Mesendoderm (in vitro differentiated cells): ENCODE measurements at regions not wholly inside any gene's neighbourhood (a gene's known extent, or its start where the extent isn't known, plus 50 kb on each side); places are given as distances from the start of the nearest gene placed in this dataset.

Experiments used
- DNase-seq: peaks from one replicate; pipeline ENCODE4 v3.0.0; 2013
- H2AK5ac ChIP-seq: 2 replicates; pipeline ENCODE4 v1.6.1; 2013; ENCODE audit warnings: low read length, inconsistent platforms
- H2BK120ac ChIP-seq: 2 replicates; pipeline ENCODE4 v1.6.1; 2013; ENCODE audit warnings: low read depth, mild to moderate bottlenecking, low read length, moderate library complexity, mixed read lengths
- H2BK15ac ChIP-seq: replicated peaks from 2 replicates; pipeline ENCODE4 v1.6.1; 2013; ENCODE audit warnings: low read depth, mild to moderate bottlenecking, moderate library complexity
- H2BK5ac ChIP-seq: 2 replicates; pipeline ENCODE4 v1.6.1; 2013; ENCODE audit warnings: low read length, inconsistent platforms
- H3K18ac ChIP-seq: 2 replicates; pipeline ENCODE4 v1.6.1; 2013; ENCODE audit warnings: mild to moderate bottlenecking, low read length, mixed read lengths
- H3K23ac ChIP-seq: one replicate; pipeline ENCODE4 v1.6.1; 2013; ENCODE audit warnings: low read length
- H3K27ac ChIP-seq: 2 replicates; pipeline ENCODE4 v1.5.1; 2013; ENCODE audit warnings: low read depth, mild to moderate bottlenecking, inconsistent platforms, low read length, moderate library complexity
- H3K27me3 ChIP-seq: 2 replicates; pipeline ENCODE4 v1.6.1; 2013; ENCODE audit warnings: low read length, control low read depth, mild to moderate bottlenecking, inconsistent platforms; ENCODE audit not compliant: insufficient read depth, poor library complexity
- H3K36me3 ChIP-seq: 2 replicates; pipeline ENCODE4 v1.6.1; 2013; ENCODE audit warnings: low read length, inconsistent platforms; ENCODE audit not compliant: control insufficient read depth, insufficient read depth
- H3K4ac ChIP-seq: one replicate; pipeline ENCODE4 v1.6.1; 2013; ENCODE audit warnings: low read depth, mild to moderate bottlenecking, low read length, moderate library complexity
- H3K4me1 ChIP-seq: 2 replicates; pipeline ENCODE4 v1.6.1; 2013; ENCODE audit warnings: low read depth, low read length, inconsistent platforms; ENCODE audit not compliant: control insufficient read depth
- H3K4me2 ChIP-seq: 2 replicates; pipeline ENCODE4 v1.6.1; 2013; ENCODE audit warnings: low read length
- H3K4me3 ChIP-seq: 2 replicates; pipeline ENCODE4 v1.5.1; 2013; ENCODE audit warnings: mild to moderate bottlenecking, low read length
- H3K56ac ChIP-seq: one replicate; pipeline ENCODE4 v1.6.1; 2013; ENCODE audit warnings: low read length
- H3K79me1 ChIP-seq: 2 replicates; pipeline ENCODE4 v1.6.1; 2013; ENCODE audit warnings: low read length, inconsistent platforms
- H3K79me2 ChIP-seq: 2 replicates; pipeline ENCODE4 v1.6.1; 2013; ENCODE audit warnings: mild to moderate bottlenecking, low read length; ENCODE audit not compliant: control insufficient read depth, insufficient read depth
- H3K9ac ChIP-seq: 2 replicates; pipeline ENCODE4 v1.6.1; 2013; ENCODE audit warnings: low read length, inconsistent platforms
- H4K5ac ChIP-seq: one replicate; pipeline ENCODE4 v1.6.1; 2013; ENCODE audit warnings: low read length
- H4K8ac ChIP-seq: one replicate; pipeline ENCODE4 v1.6.1; 2013; ENCODE audit warnings: low read depth, mild to moderate bottlenecking, control low read depth, low read length, moderate library complexity
- WGBS: extraction: QIAGEN DNeasy Blood & Tissue Kit; methylation state at CpG from one replicate; pipeline ENCODE4 v1.1.7; 2013; ENCODE audit warnings: low lambda C conversion rate, missing lambda C conversion rate; ENCODE audit not compliant: insufficient coverage; ENCODE audit errors: extremely low coverage; 5-methylcytosine and 5-hydroxymethylcytosine counted together

GRCh38 chr5:156009583-156009982 is 317.4 kb upstream of the SGCD start:
- Histone ChIP-seq H3K23ac (no peak overlapping the region), H4K8ac (no peak overlapping the region), H3K4me2 (no peak overlapping the region), H3K36me3 (no peaks in the 10 kb centered on the region), H3K27me3 (no peaks in the 10 kb centered on the region), H2AK5ac (no peak overlapping the region), H2BK15ac (no peak overlapping the region), H2BK5ac (no peak overlapping the region), H2BK120ac (no peak overlapping the region), H3K79me1 (no peaks in the 10 kb centered on the region), H3K79me2 (no peaks in the 10 kb centered on the region), H3K9ac (no peak overlapping the region), H3K4me1 (no peaks in the 10 kb centered on the region), H3K4ac (no peak overlapping the region), H3K4me3 (no peak overlapping the region), H3K27ac (no peak overlapping the region), H3K18ac (no peak overlapping the region), H3K56ac (no peak overlapping the region), H4K5ac (no peak overlapping the region)
- WGBS, result no CpG with 5 or more reads among the region's 5 CpGs
- no peak for DNase-seq

- no peak for DNase-seq
- Histone ChIP-seq H4K5ac (no peak overlapping the region), H2BK15ac (no peak overlapping the region), H2BK5ac (no peak overlapping the region), H3K36me3 (no peaks in the 10 kb centered on the region), H2AK5ac (no peak overlapping the region), H3K56ac (no peak overlapping the region), H3K4ac (no peak overlapping the region), H3K79me2 (no peaks in the 10 kb centered on the region), H3K18ac (no peak overlapping the region), H4K8ac (no peak overlapping the region), H3K23ac (no peak overlapping the region), H3K9ac (no peak overlapping the region), H3K4me2 (no peak overlapping the region), H3K79me1 (no peaks in the 10 kb centered on the region), H3K27ac (no peak overlapping the region), H3K4me1 (no peaks in the 10 kb centered on the region), H2BK120ac (no peak overlapping the region), H3K27me3 (no peaks in the 10 kb centered on the region), H3K4me3 (no peak overlapping the region)
- no CpG with 5 or more reads among the region's 1 CpG for WGBS
Observed at GRCh38 chr5:156015137-156015536, 311.8 kb upstream of the SGCD start.

- DNase-seq, result no peak
- no CpG with 5 or more reads among the region's 2 CpGs for WGBS
- no peak overlapping the region for H3K9ac ChIP-seq
Observed at GRCh38 chr5:156019130-156019529, 307.8 kb upstream of the SGCD start.

GRCh38 chr5:156019571-156020180 is 307.3 kb upstream of the SGCD start:
- H3K18ac ChIP-seq, result no peak overlapping the region
- H3K9ac ChIP-seq, result no peak overlapping the region
- no peak overlapping the region for H3K4me3 ChIP-seq
- H2AK5ac ChIP-seq, result no peak overlapping the region
- H2BK5ac ChIP-seq, result no peak overlapping the region
- H3K23ac ChIP-seq, result no peak overlapping the region
- H2BK120ac ChIP-seq, result no peak overlapping the region
- H3K4me2 ChIP-seq, result no peak overlapping the region
- no peak overlapping the region for H3K4ac ChIP-seq
- no peak overlapping the region for H3K56ac ChIP-seq
- no peaks in the 10 kb centered on the region for H3K36me3 ChIP-seq
- WGBS, result no CpG with 5 or more reads among the region's 7 CpGs
- DNase-seq, result no peak
- H4K5ac ChIP-seq, result no peak overlapping the region
- no peak overlapping the region for H3K27ac ChIP-seq
- H3K27me3 ChIP-seq, result no peaks in the 10 kb centered on the region
- H3K79me1 ChIP-seq, result no peaks in the 10 kb centered on the region
- H3K79me2 ChIP-seq, result no peaks in the 10 kb centered on the region
- H4K8ac ChIP-seq, result no peak overlapping the region
- no peaks in the 10 kb centered on the region for H3K4me1 ChIP-seq
- no peak overlapping the region for H2BK15ac ChIP-seq

More at GRCh38 chr5:156019130-156019529, 307.8 kb upstream of the SGCD start:
- Histone ChIP-seq H3K4me3 (no peak overlapping the region), H4K8ac (no peak overlapping the region), H3K56ac (no peak overlapping the region), H3K18ac (no peak overlapping the region), H3K4me2 (no peak overlapping the region), H2BK15ac (no peak overlapping the region), H3K79me2 (no peaks in the 10 kb centered on the region), H3K4ac (no peak overlapping the region), H3K23ac (no peak overlapping the region), H4K5ac (no peak overlapping the region), H3K27me3 (no peaks in the 10 kb centered on the region), H3K4me1 (no peaks in the 10 kb centered on the region), H2BK5ac (no peak overlapping the region), H3K27ac (no peak overlapping the region), H3K79me1 (no peaks in the 10 kb centered on the region), H2BK120ac (no peak overlapping the region), H2AK5ac (no peak overlapping the region), H3K36me3 (no peaks in the 10 kb centered on the region)

GRCh38 chr5:156020647-156021046 is 306.3 kb upstream of the SGCD start:
- Histone ChIP-seq H2BK15ac (no peak overlapping the region), H2BK120ac (no peak overlapping the region), H3K23ac (no peak overlapping the region), H3K4me3 (no peak overlapping the region), H3K4me1 (no peaks in the 10 kb centered on the region), H3K79me1 (no peaks in the 10 kb centered on the region), H2BK5ac (no peak overlapping the region), H3K27ac (no peak overlapping the region), H3K4me2 (no peak overlapping the region), H3K36me3 (no peaks in the 10 kb centered on the region), H3K4ac (no peak overlapping the region), H4K5ac (no peak overlapping the region), H3K79me2 (no peaks in the 10 kb centered on the region), H2AK5ac (no peak overlapping the region), H3K9ac (no peak overlapping the region), H4K8ac (no peak overlapping the region), H3K18ac (no peak overlapping the region), H3K27me3 (no peaks in the 10 kb centered on the region), H3K56ac (no peak overlapping the region)
- no peak for DNase-seq
- no CpG with 5 or more reads among the region's 3 CpGs for WGBS

GRCh38 chr5:156021866-156022265 is 305.1 kb upstream of the SGCD start:
- no peak overlapping the region for H3K56ac ChIP-seq
- no peak overlapping the region for H3K4me2 ChIP-seq
- H3K9ac ChIP-seq, result no peak overlapping the region
- H3K27ac ChIP-seq, result no peak overlapping the region
- H3K36me3 ChIP-seq, result no peaks in the 10 kb centered on the region
- H3K18ac ChIP-seq, result no peak overlapping the region
- H3K23ac ChIP-seq, result no peak overlapping the region
- no peak overlapping the region for H4K8ac ChIP-seq
- DNase-seq, result no peak
- no peaks in the 10 kb centered on the region for H3K27me3 ChIP-seq
- H3K4ac ChIP-seq, result no peak overlapping the region
- no peak overlapping the region for H2BK120ac ChIP-seq
- WGBS, result no CpG with 5 or more reads among the region's 1 CpG
- H3K4me1 ChIP-seq, result no peaks in the 10 kb centered on the region
- no peak overlapping the region for H2BK5ac ChIP-seq
- H2BK15ac ChIP-seq, result no peak overlapping the region
- no peaks in the 10 kb centered on the region for H3K79me2 ChIP-seq
- no peaks in the 10 kb centered on the region for H3K79me1 ChIP-seq
- H3K4me3 ChIP-seq, result no peak overlapping the region
- H2AK5ac ChIP-seq, result no peak overlapping the region
- H4K5ac ChIP-seq, result no peak overlapping the region
